HL-60 (cell line): ENCODE measurements at regions not wholly inside any gene's neighbourhood (a gene's known extent, or its start where the extent isn't known, plus 50 kb on each side); places are given as distances from the start of the nearest gene placed in this dataset.

ENCODE experiments used
- DNase-seq, 2 experiments: peaks; one replicate each; pipeline ENCODE4 v3.0.0-alpha.2; 2010 to 2020; ENCODE audit warnings: low read depth in 1 of 2, low spot score in 1 of 2
- H3K27ac ChIP-seq: fragments of 250-450 bp; sonication (Bioruptor Pico); replicated peaks from 2 replicates; pipeline ENCODE4 v1.5.1; 2020; ENCODE audit warnings: mild to moderate bottlenecking, moderate library complexity
- H3K27me3 ChIP-seq: fragments of 250-450 bp; sonication (Bioruptor Pico); 2 replicates; pipeline ENCODE4 v1.5.1; 2021; ENCODE audit warnings: mild to moderate bottlenecking, moderate library complexity; ENCODE audit not compliant: insufficient read depth, poor library complexity, severe bottlenecking
- H3K4me3 ChIP-seq: replicated peaks from 2 replicates; pipeline ENCODE4 v1.5.1; 2011; ENCODE audit warnings: mild to moderate bottlenecking, control low read depth, low read length; ENCODE audit not compliant: insufficient read depth
- CTCF ChIP-seq: IDR thresholded peaks from one replicate; pipeline ENCODE4 v1.5.1; 2011; ENCODE audit warnings: low read length, control low read depth, inconsistent platforms; ENCODE audit not compliant: insufficient read depth
- GABPA ChIP-seq: IDR thresholded peaks from 2 replicates; pipeline ENCODE4 v1.6.1; 2012; ENCODE audit warnings: low read depth
- POLR2AphosphoS5 ChIP-seq: IDR thresholded peaks from 2 replicates; pipeline ENCODE4 v1.6.1; 2012; ENCODE audit warnings: low read depth
- REST ChIP-seq: IDR thresholded peaks from 2 replicates; pipeline ENCODE4 v1.6.1; 2012; ENCODE audit warnings: low read depth; ENCODE audit not compliant: insufficient replicate concordance
- SPI1 ChIP-seq: IDR thresholded peaks from 2 replicates; pipeline ENCODE4 v1.6.1; 2012; ENCODE audit warnings: low read depth, mild to moderate bottlenecking, borderline replicate concordance

- no peak for DNase-seq
- H3K27ac ChIP-seq: no peak overlapping the region
- no peak overlapping the region for H3K4me3 ChIP-seq
- H3K27me3 ChIP-seq: no peaks in the 10 kb centered on the region
- TF ChIP-seq SPI1: no peak
- TF ChIP-seq POLR2AphosphoS5: no peak
- no peak for TF ChIP-seq GABPA
- TF ChIP-seq CTCF: no peak
- no peak for TF ChIP-seq REST
Observed at GRCh38 chr15:47610736-47611135, 106.6 kb upstream of the SEMA6D start.

GRCh38 chr15:47614360-47615011, 102.8 kb upstream of the SEMA6D start:
- TF ChIP-seq CTCF: no peak
- TF ChIP-seq REST: no peak
- no peak for TF ChIP-seq GABPA
- no peak for TF ChIP-seq POLR2AphosphoS5
- no peak for TF ChIP-seq SPI1
- no peak overlapping the region for H3K4me3 ChIP-seq
- no peaks in the 10 kb centered on the region for H3K27me3 ChIP-seq
- no peak for DNase-seq
- H3K27ac ChIP-seq: no peak overlapping the region

GRCh38 chr15:47616876-47617275, 100.4 kb upstream of the SEMA6D start:
- H3K4me3 ChIP-seq: no peak overlapping the region
- TF ChIP-seq REST (no peak), CTCF (no peak), SPI1 (no peak), POLR2AphosphoS5 (no peak), GABPA (no peak)
- no peak for DNase-seq
- H3K27ac ChIP-seq: no peak overlapping the region
- H3K27me3 ChIP-seq: no peaks in the 10 kb centered on the region
